Kidney capillary endothelial cell (primary cell): ENCODE measurements at regions not wholly inside any gene's neighbourhood (a gene's known extent, or its start where the extent isn't known, plus 50 kb on each side); places are given as distances from the start of the nearest gene placed in this dataset.
A peak's percentile ranks its signal among the peaks of the same experiment; 100 is the strongest.

ENCODE experiments used
- DNase-seq: peaks from one replicate; pipeline ENCODE4 v3.0.0-alpha.2; 2018; ENCODE audit warnings: low spot score

DNA sequence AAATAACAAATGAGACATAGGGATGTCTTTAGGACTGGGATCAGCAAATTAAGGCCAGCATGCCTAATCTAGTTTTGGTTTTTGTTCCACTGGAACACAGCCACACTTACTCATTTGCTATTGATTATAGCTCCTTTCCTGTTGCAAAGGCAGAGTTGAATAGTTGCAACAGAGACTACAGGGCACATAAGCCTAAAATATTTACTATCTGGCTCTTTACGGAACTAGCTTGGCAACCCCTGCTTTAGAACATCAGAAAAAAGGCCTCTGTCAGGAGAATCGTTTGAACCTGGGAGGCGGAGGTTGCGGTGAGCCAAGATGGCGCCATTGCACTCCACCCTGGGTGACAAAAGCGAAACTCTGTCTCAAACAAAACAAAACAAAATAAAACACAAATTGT lies 384.8 kb downstream of the ELAVL2 start:
- no peak for DNase-seq

DNA sequence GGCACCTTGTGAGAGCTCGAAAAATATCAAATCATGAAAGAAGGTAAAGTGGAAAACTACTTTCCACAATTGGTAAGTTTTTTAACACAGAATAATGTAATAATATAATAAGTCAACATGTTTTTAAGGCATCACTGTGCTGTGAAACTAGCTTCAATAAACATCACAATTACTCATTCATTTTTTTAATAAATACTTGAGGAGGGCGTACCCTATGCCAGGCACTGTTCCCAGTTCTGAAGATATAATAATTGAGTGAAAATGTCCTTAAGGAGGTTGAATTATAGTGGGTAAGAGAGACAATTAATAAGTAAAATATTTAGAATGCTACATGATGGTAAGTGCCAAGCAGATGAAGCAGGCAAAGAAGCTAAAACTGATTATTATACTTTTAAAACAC lies 381.4 kb downstream of the ELAVL2 start:
- no peak for DNase-seq

DNA sequence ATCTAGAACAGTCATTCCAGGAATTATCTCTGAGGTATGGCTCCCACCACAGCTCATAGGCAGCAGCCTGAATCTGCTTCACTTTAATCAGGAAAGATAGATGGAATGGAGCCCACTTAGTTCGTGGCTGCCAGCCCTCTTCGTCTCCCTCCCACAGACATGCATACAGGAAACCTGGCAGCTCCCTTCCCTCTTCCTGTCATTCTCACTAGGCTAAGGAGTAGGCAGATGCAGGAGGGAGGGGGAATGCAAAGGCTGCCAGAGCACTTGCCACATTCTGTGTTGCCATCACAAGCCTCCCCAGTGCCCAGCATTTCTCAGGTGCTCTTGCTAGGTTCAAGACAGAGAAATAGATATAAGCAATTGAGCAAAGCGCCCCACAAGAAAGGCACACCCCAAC lies 378.9 kb downstream of the ELAVL2 start:
- DNase-seq = no peak

DNA sequence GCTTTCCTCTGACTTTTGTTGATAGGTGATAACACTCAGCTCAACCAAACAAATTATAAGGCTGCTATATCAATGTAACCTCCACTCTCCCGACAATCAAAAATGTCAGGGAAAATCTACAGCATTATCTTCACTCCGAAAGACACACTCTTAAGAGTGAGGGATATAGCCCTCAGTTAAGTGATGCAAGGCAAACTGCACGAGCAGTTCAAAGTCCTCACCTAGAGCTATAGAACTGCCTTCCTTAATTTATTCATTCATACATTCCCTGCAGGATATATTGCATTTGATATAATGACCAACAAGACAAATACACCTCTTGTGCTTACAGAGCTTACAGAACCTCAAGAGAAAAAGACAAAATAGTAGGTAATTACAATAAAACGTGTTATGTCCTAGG lies 378.1 kb downstream of the ELAVL2 start:
- no peak for DNase-seq

DNA sequence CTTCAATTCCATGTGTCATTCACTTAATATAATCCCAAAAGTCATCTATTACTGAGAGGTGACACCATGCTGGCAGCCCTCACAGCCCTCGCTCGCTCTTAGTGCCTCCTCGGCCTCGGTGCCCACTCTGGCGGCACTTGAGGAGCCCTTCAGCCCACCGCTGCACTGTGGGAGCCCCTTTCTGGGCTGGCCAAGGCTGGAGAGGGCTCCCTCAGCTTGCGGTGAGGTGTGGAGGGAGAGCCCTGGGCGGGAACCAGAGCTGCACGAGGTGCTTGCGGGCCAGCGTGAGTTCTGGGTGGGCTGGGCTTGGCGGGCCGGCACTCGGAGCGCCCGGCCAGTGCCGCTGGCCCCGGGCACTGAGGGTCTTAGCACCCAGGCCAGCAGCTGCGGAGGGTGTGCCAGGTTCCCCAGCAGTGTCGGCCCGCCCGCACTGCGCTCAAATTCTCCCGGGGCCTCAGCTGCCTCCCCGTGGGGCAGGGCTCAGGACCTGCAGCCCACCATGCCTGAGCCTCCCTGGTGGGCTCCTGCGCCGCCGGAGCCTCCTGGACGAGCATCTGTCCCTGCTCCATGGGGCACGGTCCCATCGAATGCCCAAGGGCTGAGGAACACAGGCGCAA lies 374.1 kb downstream of the ELAVL2 start:
- DNase-seq = no peak

DNA sequence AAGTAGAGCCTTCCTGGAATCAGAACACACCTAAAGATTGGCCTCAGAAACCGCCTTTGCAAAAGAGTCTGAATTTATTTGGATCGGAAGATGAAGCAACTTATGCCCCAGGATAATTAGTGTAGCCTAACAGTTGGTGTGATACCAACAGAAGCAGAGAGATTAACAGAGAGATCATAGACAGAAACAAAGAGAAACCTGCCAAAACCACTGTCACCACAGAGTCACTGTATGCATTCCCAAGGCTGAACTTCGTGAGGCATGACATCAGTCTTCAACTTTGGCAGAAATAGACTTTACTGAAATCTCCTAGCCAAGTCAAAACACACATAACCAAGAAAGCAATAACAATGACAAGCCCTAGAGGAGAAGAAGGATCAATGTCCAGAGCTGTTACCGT lies 361.8 kb downstream of the ELAVL2 start:
- no peak for DNase-seq

DNA sequence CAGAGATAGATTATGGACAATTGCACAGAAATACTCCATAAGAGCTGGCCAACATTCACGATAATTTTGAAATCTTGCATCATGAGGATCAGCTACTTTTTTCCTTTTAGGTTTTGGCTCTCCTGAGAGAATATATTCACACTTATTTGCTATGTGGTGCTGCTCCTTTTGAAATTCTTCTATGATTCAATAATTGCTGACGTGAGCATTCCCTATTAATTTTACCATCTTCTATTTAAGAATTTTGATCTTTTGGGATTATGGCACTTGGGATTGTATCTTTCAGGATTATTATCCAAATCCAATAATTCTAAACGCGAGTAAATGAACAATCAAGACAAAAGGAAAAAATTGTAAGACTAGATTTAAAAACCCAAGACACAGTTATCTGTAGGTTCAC lies 358.8 kb downstream of the ELAVL2 start:
- no peak for DNase-seq

DNA sequence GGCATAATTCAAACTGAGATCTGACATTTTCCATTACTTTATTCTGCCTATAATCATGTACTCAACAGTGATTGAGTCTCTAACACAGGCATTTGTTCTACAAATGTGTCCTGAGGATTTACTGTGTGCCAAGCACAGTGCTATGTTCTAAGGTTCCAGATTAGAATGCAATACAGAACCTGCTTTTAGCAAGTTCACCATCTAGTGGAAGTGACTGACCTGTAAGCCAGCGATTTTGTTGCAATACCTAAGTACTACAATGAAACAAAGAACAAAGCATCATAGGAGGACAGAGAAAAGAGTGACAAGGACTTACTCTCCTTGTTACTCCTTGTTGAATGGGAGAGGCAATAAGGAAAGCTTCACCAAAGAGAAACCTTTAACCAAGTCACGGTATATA lies 348.1 kb downstream of the ELAVL2 start:
- no peak for DNase-seq

DNA sequence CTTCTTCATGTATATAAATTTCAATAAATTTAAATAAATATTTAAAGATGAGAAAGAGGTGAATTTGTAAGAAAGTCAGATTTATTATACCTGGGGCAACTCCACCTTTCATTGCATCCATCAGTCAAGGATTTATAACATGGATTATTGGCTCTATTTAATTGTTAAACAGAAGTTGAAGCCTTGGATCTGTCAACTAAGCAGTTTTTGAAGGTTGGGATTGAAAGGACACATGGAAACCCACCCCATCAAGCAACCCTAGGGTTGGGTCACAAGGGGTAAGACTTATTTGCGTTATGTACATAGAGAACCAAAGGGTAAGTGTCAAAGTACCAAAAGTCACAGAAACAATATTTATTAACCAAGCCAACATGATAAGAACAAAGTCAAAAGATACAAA lies 342.5 kb downstream of the ELAVL2 start:
- no peak for DNase-seq

DNA sequence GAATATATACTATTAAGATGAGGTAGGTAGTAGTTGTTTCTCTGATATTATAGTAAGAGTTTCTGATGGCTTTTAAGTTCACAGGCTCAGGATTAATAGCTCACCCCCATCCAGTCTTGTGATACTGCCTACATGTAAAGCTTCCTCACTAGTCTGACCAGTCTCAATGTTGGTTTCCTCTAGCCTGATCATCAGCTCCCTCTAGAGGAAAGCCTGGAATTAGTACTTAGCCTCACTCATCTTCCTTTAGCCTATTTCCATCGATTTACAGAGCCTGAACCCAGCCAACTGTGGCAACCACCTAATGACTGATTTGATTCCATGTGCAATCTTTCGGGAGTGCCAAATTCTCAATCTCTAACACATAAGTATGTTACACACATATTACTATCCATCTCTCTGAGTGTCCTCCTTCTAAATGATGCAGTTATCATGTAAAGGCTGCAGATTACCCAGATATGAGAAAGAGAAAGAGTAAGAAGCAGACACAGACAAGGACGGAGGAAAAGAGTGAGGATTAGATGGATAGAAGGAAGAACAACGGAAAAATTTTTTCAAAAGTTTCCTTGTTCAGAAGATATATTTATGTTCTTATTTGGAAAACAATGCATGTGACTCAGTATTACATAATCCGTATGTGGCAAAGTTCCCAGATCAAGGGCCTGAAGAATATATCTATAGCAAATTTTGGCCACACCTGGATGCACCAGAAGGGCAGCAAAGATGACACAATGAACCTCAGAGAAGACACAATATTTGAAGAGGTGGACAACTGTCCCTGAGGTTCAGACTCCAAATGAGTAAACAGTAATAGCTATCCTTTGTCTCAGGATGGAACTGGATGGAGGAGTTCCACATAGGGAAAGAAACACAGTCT lies 333.7 kb downstream of the ELAVL2 start:
- peak; percentile 69 for DNase-seq

DNA sequence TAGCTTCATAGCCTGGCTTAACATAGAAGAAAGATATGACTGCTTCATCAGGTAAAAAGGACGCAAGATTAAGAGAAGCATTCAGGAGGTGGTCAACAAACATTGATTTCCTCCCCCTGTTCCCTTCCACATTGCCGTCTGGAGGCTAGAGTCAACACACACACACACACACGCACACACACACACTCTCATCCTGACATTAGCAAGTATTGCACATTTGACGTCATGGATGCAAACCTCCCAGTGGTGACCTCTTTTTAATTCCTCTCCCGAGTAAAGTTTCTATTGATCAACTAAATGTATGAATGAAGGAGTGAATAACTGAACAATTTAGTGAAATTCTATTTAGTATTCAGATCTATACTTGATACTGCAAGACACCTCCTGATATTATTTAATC lies 332.8 kb downstream of the ELAVL2 start:
- DNase-seq = no peak

DNA sequence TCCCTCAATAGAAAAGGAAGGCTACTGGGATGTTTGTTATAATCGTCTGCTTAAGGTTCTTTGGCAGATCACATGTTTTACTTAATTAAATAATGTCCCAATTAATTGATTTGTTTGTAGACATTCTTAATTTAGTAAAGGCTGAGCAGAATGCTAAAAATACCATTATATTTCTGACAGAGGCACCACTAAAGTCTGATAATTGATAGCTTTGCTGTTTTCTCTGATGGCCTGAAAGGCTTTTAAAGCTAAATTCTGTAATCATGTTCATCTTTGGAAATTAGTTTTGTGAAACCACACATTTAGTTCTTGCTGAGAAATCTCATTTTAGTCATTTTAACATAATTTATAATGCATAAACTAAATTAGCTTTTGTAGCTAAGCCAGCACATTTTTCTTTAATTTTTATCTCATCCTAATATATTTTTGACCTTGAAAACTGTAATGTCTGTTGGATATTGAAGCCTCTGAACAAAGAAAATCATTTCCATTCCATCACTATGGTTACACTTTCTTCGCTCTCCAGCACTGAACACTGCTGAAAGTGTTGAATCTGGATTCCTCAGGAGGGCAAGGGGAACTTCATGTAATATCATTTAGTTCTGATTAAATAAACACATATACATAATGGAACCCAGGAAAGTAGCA lies 329.4 kb downstream of the ELAVL2 start:
- no peak for DNase-seq

DNA sequence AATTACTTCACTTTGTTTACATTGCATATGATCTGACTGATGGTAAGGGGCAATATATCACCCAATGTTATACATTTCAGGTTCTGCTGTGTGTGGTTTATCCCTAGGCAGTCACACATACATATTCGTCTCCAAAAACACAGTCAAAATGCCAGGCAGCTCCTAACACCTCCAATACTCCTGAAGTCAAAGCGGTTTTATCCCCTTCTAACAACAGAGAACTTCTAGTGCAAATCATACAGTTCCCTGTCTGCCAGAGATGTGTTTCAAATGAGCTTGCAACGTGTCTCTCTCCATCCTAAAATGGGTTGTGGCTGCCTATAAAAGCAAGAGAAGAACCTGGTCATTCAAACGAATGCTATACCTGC lies 328.9 kb downstream of the ELAVL2 start:
- no peak for DNase-seq

DNA sequence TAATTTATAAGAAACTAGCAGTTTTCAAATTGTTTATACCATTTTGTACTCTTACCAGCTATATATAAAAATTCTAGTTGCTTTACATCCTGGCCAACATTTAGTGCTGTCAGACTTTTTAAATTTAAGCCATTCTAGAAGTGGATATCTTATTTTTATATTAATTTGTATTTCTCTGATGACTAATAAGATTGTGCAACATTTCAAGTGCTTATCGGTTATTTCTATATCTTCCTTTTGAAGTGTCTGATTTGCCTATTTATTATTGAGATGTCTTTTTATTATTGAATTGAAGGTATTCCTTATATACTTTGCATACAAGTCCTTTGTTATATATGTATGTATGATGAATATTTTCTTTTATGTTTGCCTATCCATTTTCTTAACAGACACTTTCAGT lies 324.0 kb downstream of the ELAVL2 start:
- no peak for DNase-seq

DNA sequence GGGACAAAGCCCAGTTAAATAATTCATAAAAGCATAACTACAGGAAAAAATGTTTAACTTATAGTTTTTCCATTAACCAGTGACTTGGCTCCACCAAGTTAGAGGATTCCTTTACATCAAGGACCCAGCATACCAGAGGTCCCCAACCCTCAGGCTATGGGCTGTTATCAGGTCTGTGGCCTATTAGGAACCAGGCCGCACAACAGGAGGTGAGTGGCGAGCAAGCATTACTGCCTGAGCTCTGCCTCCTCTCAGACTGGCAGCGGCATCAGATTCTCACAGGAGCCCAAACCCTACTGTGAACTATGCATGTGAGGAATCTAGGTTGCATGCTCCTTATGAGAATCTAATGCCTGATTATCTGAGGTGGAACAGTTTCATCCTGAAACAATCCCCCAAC lies 303.1 kb downstream of the ELAVL2 start:
- DNase-seq = no peak

DNA sequence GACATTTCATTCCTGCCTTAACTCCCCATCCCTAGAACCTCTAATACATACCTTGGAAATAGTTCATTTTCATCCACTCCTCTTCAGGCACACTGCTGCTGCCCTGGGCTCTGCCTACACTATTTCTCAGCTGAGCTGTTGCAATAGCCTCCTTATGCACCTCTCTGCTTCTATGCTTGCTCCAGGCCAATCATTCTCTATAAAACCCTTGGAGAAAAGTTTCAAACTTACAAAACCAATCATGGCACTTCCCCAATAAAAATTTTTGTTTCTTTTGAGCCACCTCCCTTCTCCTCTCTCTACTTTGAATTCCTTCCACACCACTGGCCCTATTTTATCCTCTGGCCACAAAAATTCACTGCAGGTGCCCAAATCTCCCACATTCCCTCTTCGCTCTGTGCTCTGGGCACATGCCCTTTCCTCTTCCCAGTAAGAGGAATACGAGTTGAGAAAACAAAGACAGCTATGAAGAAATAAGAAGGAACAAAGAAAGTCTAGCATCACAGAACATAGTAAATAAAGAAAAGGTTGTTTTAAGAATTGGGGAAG lies 301.4 kb downstream of the ELAVL2 start:
- DNase-seq = no peak

DNA sequence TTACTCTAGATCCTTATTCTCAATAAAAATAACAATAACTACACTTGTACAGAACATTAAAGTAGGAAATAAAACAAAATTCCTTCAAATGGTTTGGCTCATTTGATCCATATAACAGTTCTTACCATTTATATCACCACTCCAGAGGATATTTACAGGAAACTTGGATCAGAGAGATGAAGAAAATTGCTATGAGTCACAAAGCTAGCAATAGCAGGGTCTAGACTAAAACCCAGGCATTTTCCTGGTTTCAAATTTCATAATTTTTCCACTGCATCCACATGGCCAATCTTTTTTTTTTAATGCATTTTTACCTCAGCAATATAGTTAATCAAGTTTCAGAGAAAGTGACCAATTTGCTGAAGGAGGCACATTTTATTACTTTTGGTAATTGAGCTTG lies 299.2 kb downstream of the ELAVL2 start:
- DNase-seq = peak; percentile 59

DNA sequence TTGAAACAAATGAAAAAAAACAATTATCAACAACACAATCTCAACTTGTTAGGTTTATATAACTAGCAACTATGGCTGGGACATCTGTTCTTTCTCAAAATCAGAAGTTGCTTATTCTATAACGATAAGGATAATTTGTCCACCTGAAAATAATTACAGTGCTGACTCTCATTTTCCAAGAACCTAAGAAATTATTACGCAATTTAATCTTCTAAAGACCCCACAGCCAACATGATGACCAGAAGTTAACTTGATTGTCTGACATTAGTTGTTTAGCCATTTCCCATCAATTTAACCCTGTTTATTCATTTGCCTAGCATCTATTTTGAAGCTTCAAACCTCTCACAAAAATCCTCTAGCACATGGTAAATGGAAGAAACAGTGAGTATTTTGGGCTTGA lies 293.8 kb downstream of the ELAVL2 start:
- DNase-seq = no peak

DNA sequence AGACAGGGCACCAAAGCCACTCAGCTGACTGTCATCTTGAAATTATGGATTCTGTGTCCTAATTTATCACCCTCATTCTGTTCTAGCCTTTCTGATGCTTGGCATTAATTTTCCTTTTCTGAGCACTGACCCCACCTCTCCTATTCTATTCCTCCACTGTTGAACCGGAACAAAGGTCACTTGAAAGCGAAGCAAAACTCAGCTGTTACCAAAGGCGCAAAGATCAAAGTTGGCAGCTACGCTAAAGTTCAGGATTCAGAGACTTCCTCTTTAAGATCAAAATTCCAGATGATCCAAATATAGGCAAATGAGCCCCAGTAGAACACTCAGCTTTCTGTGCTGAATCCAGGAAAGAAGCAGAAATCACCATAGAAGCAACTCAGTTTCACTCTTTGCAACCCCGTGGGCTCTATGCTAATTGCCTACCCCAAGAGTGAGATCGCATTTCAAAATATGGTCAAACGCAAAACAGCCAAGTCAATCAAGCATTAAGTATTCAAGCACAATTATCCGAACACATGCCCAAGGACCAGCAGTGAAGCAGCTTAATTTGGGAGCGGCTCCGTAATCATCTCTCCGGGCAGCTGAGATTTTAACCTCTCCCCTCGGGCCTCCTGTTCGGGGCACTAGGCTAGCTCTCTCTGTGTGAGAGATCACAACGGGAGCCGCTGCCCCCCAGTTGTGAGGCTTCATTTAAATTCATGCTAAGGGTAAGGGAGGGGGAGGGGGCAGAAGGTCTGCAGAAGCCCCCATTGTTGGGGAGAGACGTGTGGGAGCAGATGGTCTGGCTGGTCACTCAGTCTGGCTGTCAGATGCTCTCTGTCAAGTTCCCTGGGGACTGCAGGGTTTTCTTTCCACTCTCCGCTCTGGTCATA lies 288.6 kb downstream of the ELAVL2 start:
- DNase-seq = no peak

DNA sequence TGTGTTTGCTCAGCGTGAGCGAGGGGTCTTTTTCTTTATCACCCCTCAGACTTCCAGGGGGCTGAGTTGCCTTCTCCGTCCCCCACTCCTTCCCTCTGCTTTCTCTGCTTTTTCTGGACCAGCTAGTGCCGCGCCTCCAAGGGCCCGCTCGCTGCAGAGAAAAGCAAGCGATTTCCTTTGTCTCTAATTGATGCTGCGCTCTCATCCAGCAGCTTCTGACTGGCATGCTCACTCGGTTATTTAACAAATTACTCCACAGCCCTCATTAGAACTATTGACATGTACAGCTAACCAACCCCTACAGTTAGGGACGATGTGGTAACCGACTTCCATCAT lies 288.0 kb downstream of the ELAVL2 start:
- no peak for DNase-seq

DNA sequence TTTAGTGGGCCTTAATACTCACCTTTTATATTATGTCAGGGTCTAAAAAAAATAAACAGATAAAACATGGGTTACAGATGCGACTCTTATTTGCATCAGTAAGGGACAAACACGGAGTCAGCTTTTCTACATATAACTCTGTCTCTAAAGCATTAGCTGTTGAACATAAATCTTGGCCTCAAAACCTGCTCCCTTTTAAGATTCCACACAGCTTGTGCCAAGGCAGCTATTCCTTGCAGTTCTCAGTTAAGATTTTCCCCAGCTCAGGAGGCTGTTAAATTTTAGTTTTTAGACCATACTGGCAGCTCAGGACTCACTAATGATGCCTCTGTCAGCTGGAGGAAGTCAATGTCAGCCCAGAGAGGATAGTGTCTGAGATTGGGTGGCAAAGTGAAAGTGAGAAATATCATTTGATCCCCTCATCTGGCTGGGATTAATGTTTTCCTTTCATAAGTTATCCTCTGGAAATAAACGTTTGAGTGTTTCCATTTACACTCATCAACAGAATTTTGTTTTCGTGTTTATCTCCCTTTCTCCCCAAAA lies 287.5 kb downstream of the ELAVL2 start:
- no peak for DNase-seq

DNA sequence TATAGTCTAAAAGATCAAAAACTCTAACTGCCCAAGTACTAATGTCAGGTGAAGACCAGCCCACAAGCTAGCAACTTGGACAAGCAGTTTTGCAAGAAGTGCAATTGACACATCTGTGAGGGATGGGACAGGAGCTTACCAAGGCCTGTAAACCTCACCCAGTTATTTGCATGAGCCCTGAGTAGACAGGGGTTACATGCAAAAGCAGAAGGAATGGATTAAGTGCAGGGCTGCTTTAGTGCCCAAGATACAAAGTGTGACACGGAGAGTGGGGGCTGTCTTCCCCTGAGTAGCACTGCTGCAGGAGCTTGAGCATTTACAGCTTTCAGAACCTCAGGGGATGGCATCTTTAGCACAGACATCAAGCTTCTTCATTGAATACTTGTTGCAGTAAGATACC lies 286.7 kb downstream of the ELAVL2 start:
- DNase-seq = no peak
